Ammon's horn (tissue), 1 donor: ENCODE measurements at regions not wholly inside any gene's neighbourhood (a gene's known extent, or its start where the extent isn't known, plus 50 kb on each side); places are given as distances from the start of the nearest gene placed in this dataset.

ENCODE experiments used
- DNase-seq: peaks from one replicate; pipeline ENCODE4 v3.0.0-alpha.2; 2016; ENCODE audit warnings: low spot score

GRCh38 chr14:27091973-27092372 lies 494.1 kb upstream of the NOVA1 start:
- no peak for DNase-seq

GRCh38 chr14:27096091-27096490 lies 498.3 kb upstream of the NOVA1 start:
- DNase-seq = no peak

GRCh38 chr14:27098451-27098850 lies 500.6 kb upstream of the NOVA1 start:
- DNase-seq = no peak

- DNase-seq = no peak
These were observed 516.3 kb upstream of the NOVA1 start for GRCh38 chr14:27114180-27114579.

GRCh38 chr14:27123162-27123561 lies 525.3 kb upstream of the NOVA1 start:
- no peak for DNase-seq

GRCh38 chr14:27127838-27128237 lies 530.0 kb upstream of the NOVA1 start:
- DNase-seq = no peak

GRCh38 chr14:27134200-27134599 lies 536.4 kb upstream of the NOVA1 start:
- no peak for DNase-seq

GRCh38 chr14:27145170-27145569 lies 547.3 kb upstream of the NOVA1 start:
- no peak for DNase-seq

GRCh38 chr14:27148143-27148542 lies 550.3 kb upstream of the NOVA1 start:
- DNase-seq = no peak

- no peak for DNase-seq
These were observed 566.3 kb upstream of the NOVA1 start for GRCh38 chr14:27164139-27164538.

- no peak for DNase-seq
These were observed 577.7 kb upstream of the NOVA1 start for GRCh38 chr14:27175489-27175888.

- no peak for DNase-seq
These were observed 583.5 kb upstream of the NOVA1 start for GRCh38 chr14:27181333-27181732.

- DNase-seq = no peak
These were observed 586.6 kb upstream of the NOVA1 start for GRCh38 chr14:27184427-27184826.

GRCh38 chr14:27186048-27186447 lies 588.2 kb upstream of the NOVA1 start:
- DNase-seq = no peak

- DNase-seq = no peak
These were observed 589.3 kb upstream of the NOVA1 start for GRCh38 chr14:27187136-27187535.

- DNase-seq = no peak
These were observed 592.5 kb upstream of the NOVA1 start for GRCh38 chr14:27190296-27190695.

- DNase-seq = no peak
These were observed 601.4 kb upstream of the NOVA1 start for GRCh38 chr14:27199272-27199671.

- DNase-seq = no peak
These were observed 607.2 kb upstream of the NOVA1 start for GRCh38 chr14:27205036-27205435.

- no peak for DNase-seq
These were observed 613.9 kb upstream of the NOVA1 start for GRCh38 chr14:27211741-27212140.

- no peak for DNase-seq
These were observed 624.8 kb upstream of the NOVA1 start for GRCh38 chr14:27222671-27223070.

GRCh38 chr14:27223906-27224305 lies 626.1 kb upstream of the NOVA1 start:
- DNase-seq = no peak

- DNase-seq = no peak
These were observed 630.2 kb upstream of the NOVA1 start for GRCh38 chr14:27228053-27228452.

- DNase-seq = no peak
These were observed 636.5 kb upstream of the NOVA1 start for GRCh38 chr14:27234331-27234730.

GRCh38 chr14:27236601-27237000 lies 638.8 kb upstream of the NOVA1 start:
- DNase-seq = no peak

- DNase-seq = no peak
These were observed 645.0 kb upstream of the NOVA1 start for GRCh38 chr14:27242874-27243273.
